ENCODE measurements at regions not wholly inside any gene's neighbourhood (a gene's known extent, or its start where the extent isn't known, plus 50 kb on each side); places are given as distances from the start of the nearest gene placed in this dataset.

DNA sequence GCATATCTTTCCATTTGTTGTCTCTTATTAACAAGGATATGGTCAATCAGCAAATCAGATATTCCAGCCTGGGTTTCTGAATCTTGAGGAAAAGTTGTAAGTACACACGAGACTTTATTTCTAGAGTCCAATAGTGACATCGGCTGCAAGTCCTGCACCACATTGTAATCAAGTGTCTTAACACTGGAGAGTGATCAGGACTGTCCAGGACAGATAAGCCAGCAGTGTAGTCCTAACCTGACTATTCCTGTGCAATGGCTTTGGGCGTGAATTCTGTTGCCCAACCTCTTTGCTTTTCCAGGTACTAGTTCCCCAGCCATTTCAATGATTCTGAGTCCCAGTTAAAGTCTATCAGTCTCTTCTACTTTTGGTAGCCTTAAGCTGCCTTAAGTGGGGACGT, 395.0 kb downstream of the PCDH10 start:
- Histone ChIP-seq H3K4me3 (ENCODE audit: low read depth in 2 of 2, low read length in 1 of 2) (no peak overlapping the region), H3K27me3 (ENCODE audit: insufficient read depth) (no peaks in the 10 kb centered on the region), H3K9ac (no peak overlapping the region), H3K4me1 (ENCODE audit: control insufficient read depth in 1 of 2, insufficient read depth in 2 of 2, low read depth in 1 of 2, low read length in 1 of 2) (no peaks in the 10 kb centered on the region), H3K36me3 (replicated peaks in 1 of 2; ENCODE audit: control insufficient read depth in 1 of 2, insufficient read depth in 2 of 2, low read length in 1 of 2) (no peaks in the 10 kb centered on the region), H3K79me2 (ENCODE audit: insufficient read depth) (no peaks in the 10 kb centered on the region), H3F3A (replicated peaks; ENCODE audit: insufficient read depth) (no peaks in the 10 kb centered on the region), H2AFZ (ENCODE audit: low read depth) (no peak overlapping the region), H4K20me1 (ENCODE audit: insufficient read depth) (no peaks in the 10 kb centered on the region), H3K9me3 (no peaks in the 10 kb centered on the region), H3K4me2 (no peak overlapping the region), H3K27ac (ENCODE audit: low read depth in 2 of 2, low read length in 1 of 2) (no peak overlapping the region), H3K9me2 (no peaks in the 10 kb centered on the region)
- DNase-seq: no peak
- WGBS (ENCODE audit: low lambda C conversion rate): 3% methylated on average over 4 of the region's 4 CpGs
- CTCF ChIA-PET: no interaction called here
- no peak for TF ChIP-seq SMC3 (IDR thresholded peaks at IDR 0.05; ENCODE audit: low read depth, low read length)
- TF ChIP-seq FOXJ3 (CRISPR knock-in tag; IDR thresholded peaks at IDR 0.05): no peak
- no peak for TF ChIP-seq GABPA (IDR thresholded peaks at IDR 0.05; ENCODE audit: low read depth)
- TF ChIP-seq, protein P1, sequence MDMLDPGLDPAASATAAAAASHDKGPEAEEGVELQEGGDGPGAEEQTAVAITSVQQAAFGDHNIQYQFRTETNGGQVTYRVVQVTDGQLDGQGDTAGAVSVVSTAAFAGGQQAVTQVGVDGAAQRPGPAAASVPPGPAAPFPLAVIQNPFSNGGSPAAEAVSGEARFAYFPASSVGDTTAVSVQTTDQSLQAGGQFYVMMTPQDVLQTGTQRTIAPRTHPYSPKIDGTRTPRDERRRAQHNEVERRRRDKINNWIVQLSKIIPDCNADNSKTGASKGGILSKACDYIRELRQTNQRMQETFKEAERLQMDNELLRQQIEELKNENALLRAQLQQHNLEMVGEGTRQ (IDR thresholded peaks at IDR 0.05; ENCODE audit: borderline replicate concordance, low read depth, low read length): no peak
- no peak for TF ChIP-seq FOXM1 (IDR thresholded peaks at IDR 0.05; ENCODE audit: low read depth)
- no peak for TF ChIP-seq EZH2phosphoT487 (IDR thresholded peaks at IDR 0.05; ENCODE audit: borderline replicate concordance, low read depth)
- TF ChIP-seq CHD2 (IDR thresholded peaks at IDR 0.05; ENCODE audit: low read length, partially characterized antibody): no peak
- TF ChIP-seq, protein P2, sequence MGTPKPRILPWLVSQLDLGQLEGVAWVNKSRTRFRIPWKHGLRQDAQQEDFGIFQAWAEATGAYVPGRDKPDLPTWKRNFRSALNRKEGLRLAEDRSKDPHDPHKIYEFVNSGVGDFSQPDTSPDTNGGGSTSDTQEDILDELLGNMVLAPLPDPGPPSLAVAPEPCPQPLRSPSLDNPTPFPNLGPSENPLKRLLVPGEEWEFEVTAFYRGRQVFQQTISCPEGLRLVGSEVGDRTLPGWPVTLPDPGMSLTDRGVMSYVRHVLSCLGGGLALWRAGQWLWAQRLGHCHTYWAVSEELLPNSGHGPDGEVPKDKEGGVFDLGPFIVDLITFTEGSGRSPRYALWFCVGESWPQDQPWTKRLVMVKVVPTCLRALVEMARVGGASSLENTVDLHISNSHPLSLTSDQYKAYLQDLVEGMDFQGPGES (IDR thresholded peaks at IDR 0.05; ENCODE audit: low read depth, low read length): no peak
- TF ChIP-seq MXI1 (IDR thresholded peaks at IDR 0.05; ENCODE audit: low read depth, low read length): no peak
- no peak for TF ChIP-seq RFX5 (IDR thresholded peaks at IDR 0.05; ENCODE audit: low read length)
- TF ChIP-seq EP300 (IDR thresholded peaks at IDR 0.05; ENCODE audit: borderline replicate concordance in 1 of 2, low read depth in 1 of 2, low read length in 1 of 2): no peak
- no peak for TF ChIP-seq JUND (IDR thresholded peaks at IDR 0.05)
- no peak for TF ChIP-seq FOSL2 (IDR thresholded peaks at IDR 0.05; ENCODE audit: borderline replicate concordance, low read depth)
- POLR2A ChIA-PET: no interaction called here

DNA sequence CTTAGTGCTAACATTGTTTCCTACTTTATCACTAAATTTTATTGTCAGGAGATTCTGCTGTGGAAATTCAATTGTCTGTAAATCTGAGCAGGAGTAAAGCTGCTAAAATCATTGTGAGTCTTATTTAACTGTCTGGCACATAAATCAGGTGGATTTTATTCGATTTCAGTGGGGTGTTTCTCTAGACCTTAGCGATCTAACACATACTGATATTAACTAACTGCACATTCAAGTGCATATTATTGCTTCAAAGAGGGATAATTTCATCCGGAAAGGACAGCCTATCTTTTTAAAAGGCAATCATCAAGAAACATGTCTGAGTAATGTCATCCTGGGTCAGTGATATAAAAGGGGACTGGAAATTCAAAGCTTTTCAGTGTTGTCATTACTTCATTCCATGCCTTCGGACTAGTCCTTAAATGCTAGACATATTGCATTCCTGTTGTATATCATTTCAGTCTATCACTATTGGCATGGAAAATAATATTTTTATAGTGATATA, 388.7 kb downstream of the PCDH10 start:
- H3K27me3 ChIP-seq (ENCODE audit: insufficient read depth): no peaks in the 10 kb centered on the region
- ChIA-PET POLR2A (no interaction called here), CTCF (no interaction called here)
- H3K4me3 ChIP-seq (ENCODE audit: low read depth in 2 of 2, low read length in 1 of 2): no peak overlapping the region
- 4% methylated on average over 4 of the region's 4 CpGs for WGBS (ENCODE audit: low lambda C conversion rate)
- DNase-seq: no peak
- no peaks in the 10 kb centered on the region for H3K9me3 ChIP-seq
- no peak overlapping the region for H2AFZ ChIP-seq (ENCODE audit: low read depth)
- H3K9ac ChIP-seq: no peak overlapping the region
- H3K9me2 ChIP-seq: no peaks in the 10 kb centered on the region
- no peak overlapping the region for H3K4me2 ChIP-seq
- no peaks in the 10 kb centered on the region for H3K36me3 ChIP-seq (replicated peaks in 1 of 2; ENCODE audit: control insufficient read depth in 1 of 2, insufficient read depth in 2 of 2, low read length in 1 of 2)
- no peaks in the 10 kb centered on the region for H4K20me1 ChIP-seq (ENCODE audit: insufficient read depth)
- no peaks in the 10 kb centered on the region for H3K4me1 ChIP-seq (ENCODE audit: control insufficient read depth in 1 of 2, insufficient read depth in 2 of 2, low read depth in 1 of 2, low read length in 1 of 2)
- H3K27ac ChIP-seq (ENCODE audit: low read depth in 2 of 2, low read length in 1 of 2): no peak overlapping the region
- H3F3A ChIP-seq (replicated peaks; ENCODE audit: insufficient read depth): no peaks in the 10 kb centered on the region
- H3K79me2 ChIP-seq (ENCODE audit: insufficient read depth): no peaks in the 10 kb centered on the region
- TF ChIP-seq NFIC (IDR thresholded peaks at IDR 0.05; ENCODE audit: borderline replicate concordance) (no peak), RAD21 (IDR thresholded peaks at IDR 0.05; ENCODE audit: low read length) (no peak), RFX5 (IDR thresholded peaks at IDR 0.05; ENCODE audit: low read length) (no peak), FOSL2 (IDR thresholded peaks at IDR 0.05; ENCODE audit: borderline replicate concordance, low read depth) (no peak), TCF12 (IDR thresholded peaks at IDR 0.05) (no peak), NRF1 (IDR thresholded peaks at IDR 0.05; ENCODE audit: low read depth, low read length) (no peak), EP300 (IDR thresholded peaks at IDR 0.05; ENCODE audit: borderline replicate concordance in 1 of 2, low read depth in 1 of 2, low read length in 1 of 2) (no peak), GABPA (IDR thresholded peaks at IDR 0.05; ENCODE audit: low read depth) (no peak), TEAD4 (IDR thresholded peaks at IDR 0.05; ENCODE audit: borderline replicate concordance, insufficient read depth) (no peak), TAF1 (IDR thresholded peaks at IDR 0.05; ENCODE audit: borderline replicate concordance, low read depth, low read length) (no peak)
- TF ChIP-seq, protein P3, sequence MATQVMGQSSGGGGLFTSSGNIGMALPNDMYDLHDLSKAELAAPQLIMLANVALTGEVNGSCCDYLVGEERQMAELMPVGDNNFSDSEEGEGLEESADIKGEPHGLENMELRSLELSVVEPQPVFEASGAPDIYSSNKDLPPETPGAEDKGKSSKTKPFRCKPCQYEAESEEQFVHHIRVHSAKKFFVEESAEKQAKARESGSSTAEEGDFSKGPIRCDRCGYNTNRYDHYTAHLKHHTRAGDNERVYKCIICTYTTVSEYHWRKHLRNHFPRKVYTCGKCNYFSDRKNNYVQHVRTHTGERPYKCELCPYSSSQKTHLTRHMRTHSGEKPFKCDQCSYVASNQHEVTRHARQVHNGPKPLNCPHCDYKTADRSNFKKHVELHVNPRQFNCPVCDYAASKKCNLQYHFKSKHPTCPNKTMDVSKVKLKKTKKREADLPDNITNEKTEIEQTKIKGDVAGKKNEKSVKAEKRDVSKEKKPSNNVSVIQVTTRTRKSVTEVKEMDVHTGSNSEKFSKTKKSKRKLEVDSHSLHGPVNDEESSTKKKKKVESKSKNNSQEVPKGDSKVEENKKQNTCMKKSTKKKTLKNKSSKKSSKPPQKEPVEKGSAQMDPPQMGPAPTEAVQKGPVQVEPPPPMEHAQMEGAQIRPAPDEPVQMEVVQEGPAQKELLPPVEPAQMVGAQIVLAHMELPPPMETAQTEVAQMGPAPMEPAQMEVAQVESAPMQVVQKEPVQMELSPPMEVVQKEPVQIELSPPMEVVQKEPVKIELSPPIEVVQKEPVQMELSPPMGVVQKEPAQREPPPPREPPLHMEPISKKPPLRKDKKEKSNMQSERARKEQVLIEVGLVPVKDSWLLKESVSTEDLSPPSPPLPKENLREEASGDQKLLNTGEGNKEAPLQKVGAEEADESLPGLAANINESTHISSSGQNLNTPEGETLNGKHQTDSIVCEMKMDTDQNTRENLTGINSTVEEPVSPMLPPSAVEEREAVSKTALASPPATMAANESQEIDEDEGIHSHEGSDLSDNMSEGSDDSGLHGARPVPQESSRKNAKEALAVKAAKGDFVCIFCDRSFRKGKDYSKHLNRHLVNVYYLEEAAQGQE (IDR thresholded peaks at IDR 0.05; ENCODE audit: low read depth, low read length): no peak
- TF ChIP-seq, protein P4, sequence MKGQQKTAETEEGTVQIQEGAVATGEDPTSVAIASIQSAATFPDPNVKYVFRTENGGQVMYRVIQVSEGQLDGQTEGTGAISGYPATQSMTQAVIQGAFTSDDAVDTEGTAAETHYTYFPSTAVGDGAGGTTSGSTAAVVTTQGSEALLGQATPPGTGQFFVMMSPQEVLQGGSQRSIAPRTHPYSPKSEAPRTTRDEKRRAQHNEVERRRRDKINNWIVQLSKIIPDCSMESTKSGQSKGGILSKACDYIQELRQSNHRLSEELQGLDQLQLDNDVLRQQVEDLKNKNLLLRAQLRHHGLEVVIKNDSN (IDR thresholded peaks at IDR 0.05; ENCODE audit: borderline replicate concordance, low read depth): no peak
- TF ChIP-seq, protein P5, sequence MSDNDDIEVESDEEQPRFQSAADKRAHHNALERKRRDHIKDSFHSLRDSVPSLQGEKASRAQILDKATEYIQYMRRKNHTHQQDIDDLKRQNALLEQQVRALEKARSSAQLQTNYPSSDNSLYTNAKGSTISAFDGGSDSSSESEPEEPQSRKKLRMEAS (IDR thresholded peaks at IDR 0.05; ENCODE audit: low read depth): no peak
